Prostate gland (tissue), 2 donors: ENCODE measurements at regions not wholly inside any gene's neighbourhood (a gene's known extent, or its start where the extent isn't known, plus 50 kb on each side); places are given as distances from the start of the nearest gene placed in this dataset.

ENCODE experiments used
- POLR2A ChIP-seq: fragments of 450-650 bp; IDR thresholded peaks from one replicate; pipeline ENCODE4 v1.6.1; 2016; ENCODE audit warnings: antibody characterized with exemption, mild to moderate bottlenecking
- TF ChIP-seq, protein P1 (sequence below), 4 experiments: fragments of 200-600 bp in 2 of 4; fragments of 450-650 bp in 2 of 4; sonication (generic) in 2 of 4; IDR thresholded peaks; 1 replicate in 3 of 4; 2 replicates in 1 of 4; pipeline ENCODE4 v1.5.1; 2016 to 2019; ENCODE audit warnings: antibody characterized with exemption in 4 of 4, mild to moderate bottlenecking in 2 of 4, moderate library complexity in 2 of 4

DNA sequence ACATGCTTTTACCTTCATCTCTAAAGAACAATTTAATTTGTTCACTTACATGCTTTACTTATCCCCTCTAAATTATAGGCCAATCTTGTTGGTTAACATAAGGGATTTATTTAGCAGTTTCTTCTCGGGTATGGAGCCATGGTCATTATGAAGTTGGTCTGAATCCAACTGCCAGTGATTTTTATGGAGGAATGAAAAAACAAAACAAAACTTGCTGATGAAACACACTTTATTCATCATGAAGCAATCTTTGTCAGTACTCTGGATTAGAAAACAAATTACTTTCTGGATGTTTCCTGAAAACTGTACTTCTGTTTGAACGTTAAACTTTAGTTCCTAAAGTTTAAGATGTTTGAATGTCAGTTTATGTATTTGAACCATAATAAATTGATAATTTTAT is 715.8 kb downstream of the KLHL13 start:
- TF ChIP-seq, protein P1, sequence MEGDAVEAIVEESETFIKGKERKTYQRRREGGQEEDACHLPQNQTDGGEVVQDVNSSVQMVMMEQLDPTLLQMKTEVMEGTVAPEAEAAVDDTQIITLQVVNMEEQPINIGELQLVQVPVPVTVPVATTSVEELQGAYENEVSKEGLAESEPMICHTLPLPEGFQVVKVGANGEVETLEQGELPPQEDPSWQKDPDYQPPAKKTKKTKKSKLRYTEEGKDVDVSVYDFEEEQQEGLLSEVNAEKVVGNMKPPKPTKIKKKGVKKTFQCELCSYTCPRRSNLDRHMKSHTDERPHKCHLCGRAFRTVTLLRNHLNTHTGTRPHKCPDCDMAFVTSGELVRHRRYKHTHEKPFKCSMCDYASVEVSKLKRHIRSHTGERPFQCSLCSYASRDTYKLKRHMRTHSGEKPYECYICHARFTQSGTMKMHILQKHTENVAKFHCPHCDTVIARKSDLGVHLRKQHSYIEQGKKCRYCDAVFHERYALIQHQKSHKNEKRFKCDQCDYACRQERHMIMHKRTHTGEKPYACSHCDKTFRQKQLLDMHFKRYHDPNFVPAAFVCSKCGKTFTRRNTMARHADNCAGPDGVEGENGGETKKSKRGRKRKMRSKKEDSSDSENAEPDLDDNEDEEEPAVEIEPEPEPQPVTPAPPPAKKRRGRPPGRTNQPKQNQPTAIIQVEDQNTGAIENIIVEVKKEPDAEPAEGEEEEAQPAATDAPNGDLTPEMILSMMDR (IDR thresholded peaks at IDR 0.05) = no peak
- TF ChIP-seq POLR2A = no peak
